ENCODE measurements at regions not wholly inside any gene's neighbourhood (a gene's known extent, or its start where the extent isn't known, plus 50 kb on each side); places are given as distances from the start of the nearest gene placed in this dataset.

- DNase-seq (no peak), ATAC-seq (no peak)
- Mint-ChIP-seq H3K4me1 (no peaks in the 10 kb centered on the region), H3K9me3 (no peaks in the 10 kb centered on the region), H3K36me3 (ENCODE audit: low read depth) (no peaks in the 10 kb centered on the region), H3K27ac (no peak overlapping the region), H3K4me3 (no peak overlapping the region), H3K27me3 (no peaks in the 10 kb centered on the region)
Observed at GRCh38 chr10:111933937-111934336, 249.6 kb downstream of the GPAM start.

- DNase-seq, result no peak
- Mint-ChIP-seq H3K27ac (no peak overlapping the region), H3K36me3 (ENCODE audit: low read depth) (no peaks in the 10 kb centered on the region), H3K4me3 (no peak overlapping the region), H3K27me3 (no peaks in the 10 kb centered on the region), H3K9me3 (no peaks in the 10 kb centered on the region), H3K4me1 (no peaks in the 10 kb centered on the region)
- no peak for ATAC-seq
Observed at GRCh38 chr10:111934931-111935330, 248.6 kb downstream of the GPAM start.

- Mint-ChIP-seq H3K27me3 (no peaks in the 10 kb centered on the region), H3K9me3 (no peaks in the 10 kb centered on the region), H3K36me3 (ENCODE audit: low read depth) (no peaks in the 10 kb centered on the region), H3K27ac (no peak overlapping the region), H3K4me3 (no peak overlapping the region), H3K4me1 (no peaks in the 10 kb centered on the region)
- no peak for ATAC-seq
- no peak for DNase-seq
Observed at GRCh38 chr10:111936143-111936542, 247.4 kb downstream of the GPAM start.

- no peak overlapping the region for H3K27ac Mint-ChIP-seq
- peaks cover 13% of the 10 kb centered on the region for H3K9me3 Mint-ChIP-seq
- no peak for ATAC-seq
- no peaks in the 10 kb centered on the region for H3K36me3 Mint-ChIP-seq (ENCODE audit: low read depth)
- H3K4me1 Mint-ChIP-seq, result no peaks in the 10 kb centered on the region
- H3K27me3 Mint-ChIP-seq, result peaks cover 4% of the 10 kb centered on the region
- no peak overlapping the region for H3K4me3 Mint-ChIP-seq
- no peak for DNase-seq
Observed at GRCh38 chr10:111944331-111944730, 239.2 kb downstream of the GPAM start.

GRCh38 chr10:111953949-111954348, 229.6 kb downstream of the GPAM start:
- no peaks in the 10 kb centered on the region for H3K36me3 Mint-ChIP-seq (ENCODE audit: low read depth)
- ATAC-seq (no peak), DNase-seq (no peak)
- no peak overlapping the region for H3K4me3 Mint-ChIP-seq
- H3K9me3 Mint-ChIP-seq, result peaks cover 20% of the 10 kb centered on the region
- H3K27ac Mint-ChIP-seq, result no peak overlapping the region
- H3K4me1 Mint-ChIP-seq, result no peaks in the 10 kb centered on the region
- H3K27me3 Mint-ChIP-seq, result no peaks in the 10 kb centered on the region

- no peak overlapping the region for H3K27ac Mint-ChIP-seq
- H3K4me1 Mint-ChIP-seq, result no peaks in the 10 kb centered on the region
- DNase-seq (no peak), ATAC-seq (no peak)
- peaks cover 20% of the 10 kb centered on the region for H3K9me3 Mint-ChIP-seq
- no peaks in the 10 kb centered on the region for H3K36me3 Mint-ChIP-seq (ENCODE audit: low read depth)
- H3K27me3 Mint-ChIP-seq, result no peaks in the 10 kb centered on the region
- H3K4me3 Mint-ChIP-seq, result no peak overlapping the region
Observed at GRCh38 chr10:111954386-111954785, 229.2 kb downstream of the GPAM start.

- Mint-ChIP-seq H3K4me1 (no peaks in the 10 kb centered on the region), H3K27me3 (no peaks in the 10 kb centered on the region), H3K27ac (no peak overlapping the region), H3K9me3 (peaks cover 20% of the 10 kb centered on the region), H3K4me3 (no peak overlapping the region), H3K36me3 (ENCODE audit: low read depth) (no peaks in the 10 kb centered on the region)
- ATAC-seq, result no peak
- DNase-seq, result no peak
Observed at GRCh38 chr10:111956841-111957240, 226.7 kb downstream of the GPAM start.

- H3K4me1 Mint-ChIP-seq, result no peaks in the 10 kb centered on the region
- peaks cover under 1% of the 10 kb centered on the region for H3K9me3 Mint-ChIP-seq
- no peaks in the 10 kb centered on the region for H3K27me3 Mint-ChIP-seq
- H3K4me3 Mint-ChIP-seq, result no peak overlapping the region
- ATAC-seq (no peak), DNase-seq (no peak)
- no peak overlapping the region for H3K27ac Mint-ChIP-seq
- H3K36me3 Mint-ChIP-seq (ENCODE audit: low read depth), result no peaks in the 10 kb centered on the region
Observed at GRCh38 chr10:111962951-111963350, 220.6 kb downstream of the GPAM start.

GRCh38 chr10:111967116-111967515, 216.4 kb downstream of the GPAM start:
- Mint-ChIP-seq H3K27me3 (no peaks in the 10 kb centered on the region), H3K9me3 (peaks cover 4% of the 10 kb centered on the region), H3K36me3 (ENCODE audit: low read depth) (no peaks in the 10 kb centered on the region), H3K27ac (no peak overlapping the region), H3K4me3 (no peak overlapping the region), H3K4me1 (no peaks in the 10 kb centered on the region)
- ATAC-seq (no peak), DNase-seq (no peak)

- Mint-ChIP-seq H3K4me3 (no peak overlapping the region), H3K27ac (no peak overlapping the region), H3K36me3 (ENCODE audit: low read depth) (no peaks in the 10 kb centered on the region), H3K9me3 (peaks cover 4% of the 10 kb centered on the region), H3K27me3 (no peaks in the 10 kb centered on the region), H3K4me1 (no peaks in the 10 kb centered on the region)
- ATAC-seq (no peak), DNase-seq (no peak)
Observed at GRCh38 chr10:111967547-111967946, 216.0 kb downstream of the GPAM start.

GRCh38 chr10:111968647-111969046, 214.9 kb downstream of the GPAM start:
- ATAC-seq (no peak), DNase-seq (no peak)
- H3K27ac Mint-ChIP-seq, result no peak overlapping the region
- no peak overlapping the region for H3K4me3 Mint-ChIP-seq
- H3K27me3 Mint-ChIP-seq, result no peaks in the 10 kb centered on the region
- no peaks in the 10 kb centered on the region for H3K4me1 Mint-ChIP-seq
- H3K9me3 Mint-ChIP-seq, result peaks cover 4% of the 10 kb centered on the region
- no peaks in the 10 kb centered on the region for H3K36me3 Mint-ChIP-seq (ENCODE audit: low read depth)

- Mint-ChIP-seq H3K4me3 (no peak overlapping the region), H3K4me1 (no peaks in the 10 kb centered on the region), H3K36me3 (ENCODE audit: low read depth) (no peaks in the 10 kb centered on the region), H3K27ac (no peak overlapping the region), H3K27me3 (no peaks in the 10 kb centered on the region), H3K9me3 (peaks cover 4% of the 10 kb centered on the region)
- DNase-seq, result no peak
- no peak for ATAC-seq
Observed at GRCh38 chr10:111970111-111970510, 213.5 kb downstream of the GPAM start.

- no peak for DNase-seq
- Mint-ChIP-seq H3K4me3 (no peak overlapping the region), H3K4me1 (no peaks in the 10 kb centered on the region), H3K9me3 (peaks cover 4% of the 10 kb centered on the region), H3K27me3 (no peaks in the 10 kb centered on the region), H3K36me3 (ENCODE audit: low read depth) (no peaks in the 10 kb centered on the region), H3K27ac (no peak overlapping the region)
- ATAC-seq, result no peak
Observed at GRCh38 chr10:111972109-111972508, 211.5 kb downstream of the GPAM start.

GRCh38 chr10:111973306-111973705, 210.3 kb downstream of the GPAM start:
- no peak for ATAC-seq
- H3K27ac Mint-ChIP-seq, result no peak overlapping the region

GRCh38 chr10:111973826-111974225, 209.7 kb downstream of the GPAM start:
- Mint-ChIP-seq H3K27ac (no peak overlapping the region), H3K4me1 (no peaks in the 10 kb centered on the region), H3K4me3 (no peak overlapping the region), H3K9me3 (no peaks in the 10 kb centered on the region), H3K27me3 (no peaks in the 10 kb centered on the region), H3K36me3 (ENCODE audit: low read depth) (no peaks in the 10 kb centered on the region)
- no peak for ATAC-seq
- no peak for DNase-seq

More at GRCh38 chr10:111973306-111973705, 210.3 kb downstream of the GPAM start:
- no peaks in the 10 kb centered on the region for H3K4me1 Mint-ChIP-seq
- no peaks in the 10 kb centered on the region for H3K36me3 Mint-ChIP-seq (ENCODE audit: low read depth)
- no peak for DNase-seq
- H3K4me3 Mint-ChIP-seq, result no peak overlapping the region
- no peaks in the 10 kb centered on the region for H3K27me3 Mint-ChIP-seq
- peaks cover 3% of the 10 kb centered on the region for H3K9me3 Mint-ChIP-seq

- H3K4me3 Mint-ChIP-seq, result no peak overlapping the region
- no peaks in the 10 kb centered on the region for H3K9me3 Mint-ChIP-seq
- H3K36me3 Mint-ChIP-seq (ENCODE audit: low read depth), result no peaks in the 10 kb centered on the region
- no peaks in the 10 kb centered on the region for H3K4me1 Mint-ChIP-seq
- no peaks in the 10 kb centered on the region for H3K27me3 Mint-ChIP-seq
- no peak for ATAC-seq
- H3K27ac Mint-ChIP-seq, result no peak overlapping the region
- DNase-seq, result no peak
Observed at GRCh38 chr10:111974325-111974724, 209.2 kb downstream of the GPAM start.
